NB4 (cell line): ENCODE measurements at regions not wholly inside any gene's neighbourhood (a gene's known extent, or its start where the extent isn't known, plus 50 kb on each side); places are given as distances from the start of the nearest gene placed in this dataset.

Experiments used
- MYC ChIP-seq: IDR thresholded peaks from 2 replicates; pipeline ENCODE4 v1.6.1; 2011; ENCODE audit warnings: low read depth, low read length
- TF ChIP-seq, protein P1 (sequence below): IDR thresholded peaks from one replicate; pipeline ENCODE4 v1.5.1; 2012; ENCODE audit warnings: low read depth, low read length

DNA sequence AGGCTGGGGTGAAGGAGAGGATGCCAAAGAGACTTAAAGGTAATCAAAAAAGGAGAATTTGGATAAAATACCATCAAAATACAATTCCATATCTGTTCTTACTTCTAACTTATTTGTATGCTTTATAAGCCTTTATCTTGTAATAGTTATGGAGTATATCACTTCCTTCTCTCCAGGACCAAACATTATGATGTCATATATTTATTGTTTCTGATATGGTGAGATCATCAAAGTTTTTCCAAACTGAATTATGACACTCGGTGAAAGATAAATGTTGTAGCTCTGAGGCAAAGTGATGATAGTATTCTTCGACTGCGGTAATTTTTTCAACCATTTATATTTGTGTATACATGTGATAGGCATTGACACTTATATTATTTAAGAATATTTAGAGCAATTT lies 619.3 kb upstream of the TECRL start:
- TF ChIP-seq, protein P1, sequence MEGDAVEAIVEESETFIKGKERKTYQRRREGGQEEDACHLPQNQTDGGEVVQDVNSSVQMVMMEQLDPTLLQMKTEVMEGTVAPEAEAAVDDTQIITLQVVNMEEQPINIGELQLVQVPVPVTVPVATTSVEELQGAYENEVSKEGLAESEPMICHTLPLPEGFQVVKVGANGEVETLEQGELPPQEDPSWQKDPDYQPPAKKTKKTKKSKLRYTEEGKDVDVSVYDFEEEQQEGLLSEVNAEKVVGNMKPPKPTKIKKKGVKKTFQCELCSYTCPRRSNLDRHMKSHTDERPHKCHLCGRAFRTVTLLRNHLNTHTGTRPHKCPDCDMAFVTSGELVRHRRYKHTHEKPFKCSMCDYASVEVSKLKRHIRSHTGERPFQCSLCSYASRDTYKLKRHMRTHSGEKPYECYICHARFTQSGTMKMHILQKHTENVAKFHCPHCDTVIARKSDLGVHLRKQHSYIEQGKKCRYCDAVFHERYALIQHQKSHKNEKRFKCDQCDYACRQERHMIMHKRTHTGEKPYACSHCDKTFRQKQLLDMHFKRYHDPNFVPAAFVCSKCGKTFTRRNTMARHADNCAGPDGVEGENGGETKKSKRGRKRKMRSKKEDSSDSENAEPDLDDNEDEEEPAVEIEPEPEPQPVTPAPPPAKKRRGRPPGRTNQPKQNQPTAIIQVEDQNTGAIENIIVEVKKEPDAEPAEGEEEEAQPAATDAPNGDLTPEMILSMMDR: no peak
- TF ChIP-seq MYC: no peak
